Testis (tissue), 2 donors: ENCODE measurements at regions not wholly inside any gene's neighbourhood (a gene's known extent, or its start where the extent isn't known, plus 50 kb on each side); places are given as distances from the start of the nearest gene placed in this dataset.

Source experiments
- DNase-seq: peaks from one replicate; pipeline ENCODE4 v3.0.0-alpha.2; 2019
- H3K27ac ChIP-seq, 2 donors: fragments of 200-600 bp; sonication (generic); one replicate each; pipeline ENCODE4 v1.5.1; 2019
- H3K27me3 ChIP-seq: fragments of 200-600 bp; sonication (generic); one replicate; pipeline ENCODE4 v1.5.1; 2019
- H3K36me3 ChIP-seq: fragments of 200-600 bp; sonication (generic); one replicate; pipeline ENCODE4 v1.5.1; 2017; ENCODE audit warnings: low read depth; ENCODE audit errors: missing control alignments
- H3K4me1 ChIP-seq: fragments of 200-600 bp; sonication (generic); one replicate; pipeline ENCODE4 v1.5.1; 2019
- H3K4me3 ChIP-seq, 2 donors: fragments of 200-600 bp; sonication (generic); one replicate each; pipeline ENCODE4 v1.5.1; 2017 to 2019
- H3K9me3 ChIP-seq: fragments of 200-600 bp; sonication (generic); one replicate; pipeline ENCODE4 v1.5.1; 2017
- POLR2A ChIP-seq: fragments of 450-650 bp; IDR thresholded peaks from one replicate; pipeline ENCODE4 v1.6.1; 2017; ENCODE audit warnings: antibody characterized with exemption, mild to moderate bottlenecking, moderate library complexity
- WGBS, 2 donors: methylation state at CpG; one replicate each; pipeline ENCODE4 v1.1.5; 2018; 5-methylcytosine and 5-hydroxymethylcytosine counted together
- intact Hi-C: fragments of 100-400 bp; cut with DNase I; formaldehyde crosslinking; loops from one replicate; pipeline ENCODE4 v1.15.1; 2023; ENCODE audit warnings: low total_unique reads
- TF ChIP-seq, protein P1 (sequence below), 3 experiments: fragments of 450-650 bp in 2 of 3; fragments of 200-600 bp in 1 of 3; sonication (generic) in 1 of 3; IDR thresholded peaks; one replicate each; pipeline ENCODE4 v1.5.1; 2016 to 2019; ENCODE audit warnings: antibody characterized with exemption in 3 of 3, mild to moderate bottlenecking in 2 of 3, moderate library complexity in 1 of 3

DNA sequence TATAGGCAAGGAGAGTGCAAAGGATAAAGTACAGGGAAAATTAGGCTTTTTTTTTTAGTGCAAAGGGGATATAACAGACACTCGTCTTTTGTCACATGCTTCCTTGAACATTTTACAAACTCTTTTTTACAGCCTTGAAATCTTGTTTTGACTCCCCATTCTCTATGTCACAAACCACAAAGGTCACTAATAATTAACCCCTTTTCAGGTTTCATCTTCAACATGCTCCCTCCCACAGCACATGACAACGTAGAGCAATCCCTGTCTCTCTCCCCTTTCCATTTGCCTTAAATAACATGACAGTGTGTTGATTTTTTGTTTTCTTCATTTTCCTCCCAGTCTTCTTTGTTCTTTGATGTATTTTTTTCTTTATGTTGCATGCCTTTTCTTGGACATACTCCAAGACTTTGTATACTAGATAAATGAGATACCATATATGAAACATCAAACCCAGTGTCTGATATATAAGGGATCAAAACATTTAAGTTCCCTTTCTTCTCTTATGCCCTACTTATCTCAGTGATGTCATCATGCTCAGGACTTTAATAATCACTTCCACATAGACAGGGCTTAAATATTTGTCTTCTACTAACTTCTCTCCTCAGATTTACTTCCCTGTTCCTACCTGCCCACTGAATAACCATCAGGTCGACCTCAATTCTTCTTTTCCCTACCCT is 378.7 kb upstream of the HSF2 start:
- TF ChIP-seq POLR2A = no peak
- TF ChIP-seq, protein P1, sequence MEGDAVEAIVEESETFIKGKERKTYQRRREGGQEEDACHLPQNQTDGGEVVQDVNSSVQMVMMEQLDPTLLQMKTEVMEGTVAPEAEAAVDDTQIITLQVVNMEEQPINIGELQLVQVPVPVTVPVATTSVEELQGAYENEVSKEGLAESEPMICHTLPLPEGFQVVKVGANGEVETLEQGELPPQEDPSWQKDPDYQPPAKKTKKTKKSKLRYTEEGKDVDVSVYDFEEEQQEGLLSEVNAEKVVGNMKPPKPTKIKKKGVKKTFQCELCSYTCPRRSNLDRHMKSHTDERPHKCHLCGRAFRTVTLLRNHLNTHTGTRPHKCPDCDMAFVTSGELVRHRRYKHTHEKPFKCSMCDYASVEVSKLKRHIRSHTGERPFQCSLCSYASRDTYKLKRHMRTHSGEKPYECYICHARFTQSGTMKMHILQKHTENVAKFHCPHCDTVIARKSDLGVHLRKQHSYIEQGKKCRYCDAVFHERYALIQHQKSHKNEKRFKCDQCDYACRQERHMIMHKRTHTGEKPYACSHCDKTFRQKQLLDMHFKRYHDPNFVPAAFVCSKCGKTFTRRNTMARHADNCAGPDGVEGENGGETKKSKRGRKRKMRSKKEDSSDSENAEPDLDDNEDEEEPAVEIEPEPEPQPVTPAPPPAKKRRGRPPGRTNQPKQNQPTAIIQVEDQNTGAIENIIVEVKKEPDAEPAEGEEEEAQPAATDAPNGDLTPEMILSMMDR (IDR thresholded peaks at IDR 0.05) = no peak
- no peak for DNase-seq
- Histone ChIP-seq H3K27ac (no peak overlapping the region), H3K36me3 (no peaks in the 10 kb centered on the region), H3K4me3 (no peak overlapping the region), H3K27me3 (no peaks in the 10 kb centered on the region), H3K9me3 (no peaks in the 10 kb centered on the region), H3K4me1 (no peaks in the 10 kb centered on the region)
- 71 to 76% methylated on average over 3 of the region's 3 CpGs for WGBS, 2 donors
- intact Hi-C loops = no loop called here

DNA sequence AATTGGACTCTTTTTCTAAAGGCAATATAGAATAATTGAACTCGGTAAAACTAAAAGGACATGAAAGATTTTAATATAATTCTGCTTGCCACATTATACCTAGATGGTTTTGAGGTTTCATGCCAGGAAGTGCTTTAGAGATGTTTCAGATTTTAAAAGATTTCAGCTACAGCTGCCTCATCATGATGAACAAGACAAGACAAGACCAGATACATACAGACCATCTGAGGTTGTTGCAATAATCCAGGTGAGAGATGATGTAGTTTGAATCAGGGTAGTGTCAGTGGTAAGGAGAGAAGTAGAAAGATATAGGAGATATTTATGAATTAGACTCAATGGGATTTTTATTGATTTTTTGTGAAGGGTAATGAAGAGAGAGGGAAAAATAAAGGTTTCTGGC is 374.3 kb upstream of the HSF2 start:
- intact Hi-C loops = no loop called here
- no peaks in the 10 kb centered on the region for H3K27me3 ChIP-seq
- no peak overlapping the region for H3K27ac ChIP-seq
- no peak for DNase-seq
- TF ChIP-seq, protein P1 (IDR thresholded peaks at IDR 0.05) = no peak
- no peak for TF ChIP-seq POLR2A
- WGBS, 2 donors = 92 to 94% methylated on average over 1 of the region's 1 CpG
- no peaks in the 10 kb centered on the region for H3K4me1 ChIP-seq
- no peak overlapping the region for H3K4me3 ChIP-seq
- H3K36me3 ChIP-seq = no peaks in the 10 kb centered on the region
- H3K9me3 ChIP-seq = no peaks in the 10 kb centered on the region

DNA sequence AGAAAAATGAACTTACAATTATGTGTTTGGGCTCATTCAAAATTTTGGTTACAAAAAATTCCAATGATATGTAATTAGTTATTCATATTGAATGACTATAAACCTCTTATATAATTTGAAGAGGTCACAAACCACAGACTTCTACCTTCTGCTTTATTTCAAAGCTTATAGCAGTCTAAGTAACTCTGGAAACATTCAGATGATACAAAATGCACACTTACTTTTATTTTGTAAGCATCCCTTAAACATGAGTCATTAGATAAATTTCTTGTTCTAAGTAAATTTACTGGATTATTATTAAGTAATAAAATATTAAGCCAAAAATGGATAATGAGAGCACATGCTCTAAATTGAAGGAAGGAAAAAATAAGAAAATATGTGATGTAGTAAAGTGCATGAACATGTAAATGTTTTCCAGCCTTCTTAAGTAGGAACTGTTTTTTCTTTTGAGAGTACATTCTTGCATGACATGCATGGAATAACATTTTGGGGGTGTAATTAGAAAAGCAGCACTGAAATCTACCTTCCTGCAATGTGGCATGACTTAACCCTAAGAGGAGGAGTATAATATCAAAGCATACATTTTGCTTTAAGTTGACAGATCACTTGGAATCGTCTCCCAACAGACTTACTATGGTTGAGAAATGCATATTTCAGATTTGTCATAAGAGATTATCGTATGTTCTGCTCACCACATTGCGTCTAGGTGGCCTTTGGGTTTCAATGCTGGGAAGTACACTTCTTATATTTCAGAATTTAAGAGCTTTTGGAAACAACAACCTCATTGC is 372.7 kb upstream of the HSF2 start:
- DNase-seq = no peak
- 80 to 85% methylated on average over 3 of the region's 3 CpGs for WGBS, 2 donors
- Histone ChIP-seq H3K36me3 (no peaks in the 10 kb centered on the region), H3K4me1 (no peaks in the 10 kb centered on the region), H3K27ac (no peak overlapping the region), H3K9me3 (no peaks in the 10 kb centered on the region), H3K4me3 (no peak overlapping the region), H3K27me3 (no peaks in the 10 kb centered on the region)
- intact Hi-C loops = no loop called here
- TF ChIP-seq, protein P1 (IDR thresholded peaks at IDR 0.05) = no peak
- TF ChIP-seq POLR2A = no peak

DNA sequence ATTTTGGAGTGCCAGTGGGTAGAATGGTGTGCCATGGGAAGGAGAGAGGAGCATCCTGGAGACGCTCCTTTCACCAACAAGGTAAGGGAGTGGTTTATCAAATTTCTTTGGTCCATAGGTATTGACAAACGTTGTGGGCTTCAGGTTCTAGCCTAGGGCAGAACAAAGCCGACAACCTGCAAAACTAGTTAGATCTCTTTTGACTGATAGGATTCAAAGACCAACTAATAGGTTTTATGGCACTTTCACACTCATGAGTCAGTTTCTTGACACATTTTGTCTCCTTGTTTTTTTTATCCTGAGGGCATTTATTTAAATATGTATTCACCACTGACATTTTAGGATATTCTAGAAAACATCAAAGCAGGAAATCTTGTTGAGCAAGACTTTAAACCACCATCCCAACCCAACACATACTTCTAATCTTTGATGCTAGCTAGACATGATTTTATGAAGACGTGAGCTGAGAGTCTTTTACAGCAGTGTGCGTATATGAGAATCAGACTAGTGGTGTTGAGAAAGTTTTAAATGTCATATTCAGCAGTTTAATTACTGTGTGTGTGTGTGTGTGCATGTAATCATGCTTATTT is 370.4 kb upstream of the HSF2 start:
- intact Hi-C loops = no loop called here
- Histone ChIP-seq H3K27me3 (no peaks in the 10 kb centered on the region), H3K4me1 (no peaks in the 10 kb centered on the region), H3K27ac (no peak overlapping the region), H3K4me3 (no peak overlapping the region), H3K9me3 (no peaks in the 10 kb centered on the region), H3K36me3 (no peaks in the 10 kb centered on the region)
- WGBS, 2 donors = 76 to 85% methylated on average over 5 of the region's 5 CpGs
- no peak for DNase-seq
- TF ChIP-seq, protein P1 (IDR thresholded peaks at IDR 0.05) = no peak
- TF ChIP-seq POLR2A = no peak
